ENCODE measurements at regions not wholly inside any gene's neighbourhood (a gene's known extent, or its start where the extent isn't known, plus 50 kb on each side); places are given as distances from the start of the nearest gene placed in this dataset.
A peak's percentile ranks its signal among the peaks of the same experiment; 100 is the strongest.

DNA sequence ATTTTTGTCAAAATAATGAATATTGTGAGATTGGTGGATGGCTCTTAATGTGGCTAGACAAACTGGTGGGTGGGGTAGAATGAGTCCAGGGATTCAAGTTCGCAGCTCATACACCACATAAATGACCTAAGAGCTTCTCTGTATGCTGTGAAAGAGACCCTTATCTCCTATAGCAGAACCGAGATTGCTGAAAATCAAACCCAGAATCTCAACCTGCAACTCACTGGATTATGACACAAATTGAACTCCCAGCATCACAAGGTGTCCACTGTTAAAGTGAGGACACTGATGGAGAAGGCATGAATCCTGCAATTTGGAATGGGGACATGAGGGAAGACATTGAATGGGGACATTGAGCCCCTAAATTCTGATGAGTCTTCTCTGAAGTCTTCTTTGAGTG lies 51.3 kb upstream of the CNKSR3 start:
- no peak for DNase-seq (ENCODE audit: low read depth in 2 of 2)

DNA sequence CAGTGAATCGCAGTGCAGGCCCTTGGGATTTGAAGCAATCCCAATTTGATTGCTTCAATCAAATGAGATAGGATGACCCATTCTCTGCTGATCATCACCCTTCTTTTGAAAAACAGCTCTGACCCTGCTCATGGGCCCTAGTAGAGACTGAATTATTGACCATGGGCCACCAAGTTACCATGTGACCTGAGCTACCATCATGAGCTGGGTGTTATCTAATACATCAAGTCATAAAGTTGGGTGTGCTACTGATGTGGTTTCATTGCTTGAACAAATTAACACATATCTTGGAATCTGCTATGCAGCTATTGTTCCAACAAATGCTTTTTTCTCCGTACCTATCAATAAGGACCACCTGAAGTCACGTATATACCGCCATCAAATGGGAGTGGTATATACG lies 54.8 kb upstream of the CNKSR3 start:
- DNase-seq (ENCODE audit: low read depth in 2 of 2): no peak

DNA sequence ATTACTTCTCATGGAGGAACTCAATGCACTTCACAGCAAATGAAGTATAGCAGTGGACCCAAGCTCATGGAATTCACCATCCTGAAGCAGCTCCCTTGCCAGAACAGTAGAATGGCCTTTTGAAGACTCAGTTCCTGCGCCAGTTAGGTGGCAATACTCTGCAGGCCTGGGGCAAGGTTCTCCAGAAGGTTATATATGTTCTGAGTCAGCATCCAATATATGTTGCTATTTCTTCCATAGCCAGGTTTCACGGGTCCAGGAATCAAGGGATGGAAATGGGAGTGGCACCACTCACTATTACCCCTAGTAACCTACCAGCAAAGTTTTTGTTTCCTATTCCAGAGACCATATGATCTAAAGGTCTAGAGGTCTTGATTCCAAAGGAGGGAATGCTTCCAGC lies 56.4 kb upstream of the CNKSR3 start:
- DNase-seq (ENCODE audit: low read depth in 2 of 2): no peak

DNA sequence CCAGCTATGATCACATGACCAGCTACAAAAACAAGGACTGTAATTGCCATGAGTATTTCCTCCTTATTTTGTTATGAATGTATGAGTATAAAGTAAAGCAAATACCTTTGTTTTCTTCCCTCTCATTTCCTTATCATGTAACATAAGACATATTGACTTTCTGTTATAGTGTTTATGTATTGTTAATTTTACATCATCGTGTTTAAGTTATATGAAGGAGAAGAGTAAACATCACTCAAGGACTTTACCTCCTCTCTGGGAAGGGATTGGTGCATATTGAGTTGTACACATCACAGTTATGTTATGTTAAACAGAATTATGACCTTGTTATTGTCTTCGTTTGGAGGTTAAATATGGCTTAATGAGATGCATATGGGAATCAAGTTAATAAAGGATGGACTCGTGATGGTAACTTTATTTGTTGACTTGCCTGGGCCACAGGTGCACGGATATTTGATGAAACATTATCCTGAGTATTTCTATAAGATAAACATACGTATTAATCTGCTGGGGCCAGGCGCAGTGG lies 57.3 kb upstream of the CNKSR3 start:
- DNase-seq (ENCODE audit: low read depth in 2 of 2): no peak

DNA sequence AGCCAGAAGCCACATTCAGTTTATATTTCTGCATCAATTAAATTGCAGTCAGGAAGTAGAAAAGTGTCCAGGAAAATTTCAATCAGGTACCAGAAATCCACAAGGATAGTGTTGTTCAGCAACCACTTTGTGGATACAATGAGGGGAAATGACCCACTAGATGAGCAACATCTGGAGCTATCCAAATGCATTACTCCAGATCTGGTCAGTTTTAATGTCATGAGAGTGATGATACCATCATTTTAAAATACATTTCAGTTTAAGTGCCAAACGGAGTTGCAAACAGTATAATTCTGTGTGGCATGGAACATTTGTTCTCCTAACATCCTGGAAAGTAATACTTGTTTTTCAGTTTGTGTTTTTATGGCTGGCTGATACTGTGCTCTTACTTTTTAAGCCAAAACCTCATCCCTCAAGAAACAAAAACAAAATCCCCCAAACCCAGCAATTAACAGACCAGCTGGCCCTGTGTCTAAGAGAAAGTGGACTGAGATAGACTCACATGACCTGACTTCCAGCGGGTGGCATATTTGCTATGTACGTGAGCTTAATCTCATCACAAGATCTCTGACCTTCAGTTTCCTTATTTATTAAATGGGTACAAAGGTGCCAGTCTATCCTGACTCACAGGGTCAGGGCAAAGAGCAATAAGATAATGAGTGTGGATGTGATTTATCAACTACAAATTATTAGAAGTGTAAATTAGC lies 58.8 kb upstream of the CNKSR3 start:
- DNase-seq (ENCODE audit: low read depth in 2 of 2): no peak

DNA sequence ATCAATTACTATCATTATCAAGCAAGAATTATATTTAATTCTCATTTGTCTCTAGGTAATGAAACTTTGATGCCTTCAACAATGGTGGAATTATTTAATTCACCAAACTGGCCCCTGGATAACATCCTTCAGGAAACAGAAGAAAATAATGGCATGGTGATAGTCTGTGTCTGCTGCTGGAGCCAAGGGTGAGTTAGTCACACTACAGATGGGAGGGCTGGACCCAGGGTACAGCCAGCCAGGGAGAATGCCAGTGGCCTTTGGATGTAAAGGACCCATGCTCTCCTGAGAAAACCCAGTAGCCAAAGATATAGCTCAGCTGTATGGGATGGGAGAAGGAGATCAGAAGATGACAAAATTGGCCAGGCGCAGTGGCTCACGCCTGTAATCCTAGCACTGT lies 60.0 kb upstream of the CNKSR3 start:
- no peak for DNase-seq (ENCODE audit: low read depth in 2 of 2)

DNA sequence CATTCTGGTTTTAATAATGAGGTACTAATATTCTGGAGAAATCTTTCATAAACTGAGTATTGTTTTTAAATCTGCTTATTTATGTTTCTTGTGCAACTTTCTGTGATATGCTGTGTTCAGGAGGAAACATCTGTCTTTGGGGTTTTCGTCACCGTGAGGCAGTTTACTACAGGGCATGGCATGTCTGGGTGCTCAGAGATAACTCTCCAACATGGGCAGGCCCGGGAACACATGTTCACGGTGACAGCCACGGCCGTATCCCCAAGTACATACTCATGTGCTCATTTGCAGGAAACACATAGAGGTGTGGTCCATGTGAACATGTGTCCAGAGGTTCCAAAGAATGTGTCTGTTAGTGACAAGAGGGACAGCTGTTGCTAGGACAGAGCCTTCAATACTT lies 62.1 kb upstream of the CNKSR3 start:
- no peak for DNase-seq (ENCODE audit: low read depth in 2 of 2)

DNA sequence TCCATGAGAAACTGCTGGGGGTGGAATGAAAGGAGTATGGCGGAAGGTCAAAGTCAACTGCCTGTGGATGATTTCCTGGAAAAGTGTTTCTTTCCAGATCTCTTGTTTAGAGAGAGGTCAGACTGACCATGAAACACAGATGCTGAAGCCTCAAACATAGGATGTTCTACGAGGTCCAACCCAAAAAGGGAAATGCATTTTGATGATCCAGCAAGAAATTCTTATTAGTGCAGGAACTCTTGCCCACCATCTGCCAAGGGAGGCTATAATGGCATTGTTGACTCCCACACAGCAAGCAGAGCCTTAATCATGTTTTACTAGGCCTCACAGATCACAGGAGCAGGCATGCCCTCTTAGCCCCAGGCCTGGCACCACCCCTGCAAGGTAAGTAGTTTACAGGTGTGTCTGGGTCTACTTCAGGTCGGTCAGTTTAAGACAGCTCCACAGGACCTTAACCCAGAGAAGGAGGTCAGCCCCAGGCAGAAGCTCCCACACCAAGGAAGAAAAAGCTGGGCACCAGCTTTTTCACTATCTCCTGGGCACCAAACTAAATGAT lies 67.6 kb upstream of the CNKSR3 start:
- DNase-seq (ENCODE audit: low read depth in 2 of 2): no peak

DNA sequence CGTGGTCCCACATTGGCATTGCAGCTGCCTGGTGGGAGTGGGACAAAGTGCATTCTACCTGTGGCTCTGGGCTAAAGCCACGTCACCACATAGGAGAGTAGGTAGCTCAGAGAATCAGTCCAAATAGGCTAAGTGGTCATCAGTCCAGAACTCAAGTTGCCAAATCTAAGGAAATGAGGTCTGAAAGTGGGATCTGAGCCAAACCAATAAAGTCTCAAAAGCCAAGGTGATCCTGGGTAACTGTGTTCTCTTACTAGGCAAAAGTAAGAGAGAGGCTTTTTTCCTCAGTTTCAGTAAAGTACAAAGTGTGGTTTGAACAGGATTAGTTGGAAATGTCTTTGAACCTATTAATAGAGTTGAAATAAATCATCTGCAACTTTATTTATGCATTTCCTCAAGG lies 68.6 kb upstream of the CNKSR3 start:
- DNase-seq (ENCODE audit: low read depth in 2 of 2): no peak

DNA sequence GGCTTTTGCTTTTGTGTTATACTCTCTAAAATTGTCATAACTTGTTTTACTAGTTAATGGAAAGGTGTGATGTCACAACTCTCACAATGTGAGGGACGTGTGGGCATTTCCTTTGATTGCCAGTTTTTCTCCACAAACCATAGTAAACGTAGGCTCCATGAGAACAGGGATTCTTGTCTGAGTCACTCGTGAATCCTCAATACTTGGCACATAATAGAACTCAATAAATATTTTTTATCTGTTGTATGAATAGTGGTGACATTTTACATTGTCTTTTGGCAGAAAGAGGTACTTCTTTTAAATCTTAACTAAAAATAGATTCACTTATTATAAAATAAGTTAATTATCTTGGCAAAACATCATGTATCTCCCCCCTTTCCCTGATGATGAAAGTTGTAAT lies 69.0 kb upstream of the CNKSR3 start:
- peak; percentile 36 to 41 for DNase-seq (ENCODE audit: low read depth in 2 of 2)

DNA sequence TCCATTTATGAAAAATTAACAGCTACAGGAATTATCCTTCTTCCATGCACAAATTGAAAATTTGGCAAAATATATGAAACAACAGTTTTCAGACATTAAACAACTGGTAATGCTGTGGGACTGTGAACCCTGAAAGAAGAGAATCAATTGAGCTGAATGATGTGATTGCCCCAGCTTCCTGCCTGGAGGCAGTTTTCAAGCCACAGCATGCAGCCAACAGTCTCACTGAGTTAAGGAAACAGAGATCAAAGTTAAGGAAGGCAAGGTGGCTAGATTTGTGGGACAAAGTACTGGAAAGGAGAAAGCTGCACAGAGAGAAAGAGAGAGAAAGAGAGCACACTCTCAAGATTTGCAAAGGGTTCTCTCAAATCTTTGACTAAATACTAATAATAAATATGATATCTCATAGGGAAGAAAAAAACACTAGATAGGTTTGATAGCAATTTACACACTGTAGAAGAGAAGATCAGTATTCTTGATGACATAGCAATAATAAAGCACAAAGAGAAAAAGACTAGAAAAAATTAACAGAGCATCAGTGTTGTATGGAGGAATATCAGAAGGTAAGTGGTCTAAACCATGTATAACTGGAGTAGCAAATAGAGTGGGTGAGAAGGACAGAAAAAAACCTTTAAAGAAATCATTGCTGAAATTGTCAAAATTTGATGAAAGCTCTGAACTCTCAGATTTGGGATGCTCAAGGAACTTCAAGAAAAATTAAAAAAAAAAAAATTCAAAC lies 70.1 kb upstream of the CNKSR3 start:
- DNase-seq (ENCODE audit: low read depth in 2 of 2): no peak

DNA sequence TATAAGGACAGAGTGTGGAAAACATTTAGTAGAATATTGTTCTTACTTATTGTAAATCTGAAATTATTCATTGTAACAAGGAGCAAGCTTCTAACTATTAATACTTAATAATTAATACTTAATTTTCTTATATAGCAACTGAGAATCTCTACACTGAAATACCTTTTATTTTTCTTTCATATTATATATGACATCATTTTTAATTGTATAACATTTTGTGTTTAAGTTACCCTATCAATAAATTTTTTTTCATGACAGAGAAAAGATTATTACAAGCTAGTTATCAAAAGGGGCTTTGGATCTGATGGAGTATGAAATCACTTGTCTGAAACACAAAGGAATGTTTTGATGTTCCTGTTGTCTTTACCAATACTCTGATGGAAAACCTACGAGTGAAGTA lies 72.2 kb upstream of the CNKSR3 start:
- no peak for DNase-seq (ENCODE audit: low read depth in 2 of 2)

DNA sequence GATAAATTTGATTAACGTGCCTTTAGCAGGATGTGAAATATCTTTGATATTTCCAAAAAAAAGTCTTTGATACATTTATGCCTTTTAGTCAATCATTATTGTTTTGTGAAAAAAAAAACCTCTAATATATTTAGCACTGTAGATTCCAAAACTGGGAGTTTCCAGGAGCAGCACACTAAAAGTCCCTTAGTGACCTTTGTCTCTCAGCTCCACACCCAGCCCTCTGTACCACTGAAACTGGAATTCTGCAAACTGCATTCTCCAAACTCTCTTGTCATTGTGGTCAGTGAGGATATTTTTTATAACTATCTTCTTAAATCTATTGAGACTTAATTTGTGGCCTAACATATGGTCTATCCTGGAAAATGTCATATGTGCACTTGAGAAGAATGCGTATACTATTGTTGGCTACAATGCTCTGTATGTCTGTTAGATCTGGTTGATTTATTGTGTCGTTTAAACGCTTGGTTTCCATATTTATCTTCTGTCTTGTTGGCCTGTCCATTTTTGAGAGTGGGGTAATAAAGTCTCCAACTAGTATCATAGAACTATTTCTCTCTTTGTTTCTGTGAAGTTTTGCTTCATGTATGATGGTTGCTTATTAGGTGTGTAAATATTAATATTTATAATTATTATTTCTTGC lies 73.2 kb upstream of the CNKSR3 start:
- no peak for DNase-seq (ENCODE audit: low read depth in 2 of 2)

DNA sequence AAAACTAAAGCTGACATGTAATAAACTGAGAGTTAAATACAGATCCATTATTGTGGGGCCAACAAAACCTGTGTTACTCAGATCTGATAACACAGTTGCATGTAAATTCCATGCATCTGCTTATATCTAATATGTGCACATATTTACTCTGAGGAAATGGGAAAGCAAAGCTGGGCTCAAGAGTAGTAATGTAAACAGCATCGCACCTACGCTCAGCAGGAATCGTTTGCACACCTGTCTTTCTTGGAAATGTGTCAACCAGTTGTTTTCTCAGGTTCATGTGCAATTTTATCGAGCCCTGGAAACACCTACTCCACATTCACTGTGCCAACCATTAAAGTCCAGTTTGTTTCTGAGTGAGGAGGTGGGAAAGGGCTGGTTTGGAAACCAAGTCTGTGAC lies 80.3 kb upstream of the CNKSR3 start:
- no peak for DNase-seq (ENCODE audit: low read depth in 2 of 2)

DNA sequence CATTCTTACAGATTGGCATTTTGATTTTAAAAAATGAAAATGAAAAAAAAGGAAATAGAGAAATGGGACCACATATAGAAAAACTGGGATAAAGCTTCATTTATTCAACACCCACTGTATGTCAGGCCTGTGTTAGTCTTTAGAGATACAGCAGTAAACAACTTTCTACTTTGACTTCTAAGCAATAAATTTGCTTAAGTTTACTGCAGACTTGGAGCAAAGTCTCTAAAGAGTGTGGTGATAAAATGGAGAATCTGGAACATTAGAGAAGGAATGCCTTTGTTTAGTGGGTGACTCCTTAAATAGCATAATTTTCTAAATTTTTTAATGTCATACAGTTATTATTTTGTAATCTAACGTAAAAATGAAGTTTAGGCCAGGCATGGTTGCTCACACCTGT lies 80.7 kb upstream of the CNKSR3 start:
- no peak for DNase-seq (ENCODE audit: low read depth in 2 of 2)

DNA sequence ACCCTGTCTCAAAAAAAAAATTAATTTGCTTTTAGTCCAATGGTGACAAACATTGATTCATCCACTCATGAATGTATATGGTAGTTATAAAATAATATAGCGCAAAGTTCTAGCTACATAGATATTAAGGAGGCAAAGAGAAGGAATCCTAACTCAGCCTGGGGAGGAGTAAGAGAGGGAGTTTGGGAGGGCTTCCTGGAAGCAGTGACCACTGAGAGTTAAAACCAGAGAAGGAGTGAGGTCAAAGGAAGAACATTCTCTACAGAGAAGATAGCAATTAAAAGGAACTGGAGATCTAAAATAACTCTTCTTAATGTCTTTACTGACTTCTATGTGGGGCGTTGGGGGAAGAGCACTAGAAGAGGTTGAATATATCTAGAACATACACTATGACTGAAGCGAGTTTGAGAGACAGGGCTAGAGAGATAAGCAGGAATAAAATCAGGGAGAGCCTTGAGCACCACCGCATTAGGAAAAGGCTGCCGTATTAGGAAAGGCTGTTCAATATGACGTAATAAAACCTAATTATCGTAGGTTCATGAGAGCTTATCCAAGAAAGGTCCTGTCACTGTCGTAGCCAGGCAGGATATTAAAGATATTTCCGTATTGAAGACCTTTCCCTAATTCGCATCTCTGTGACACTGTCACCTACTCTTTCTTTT lies 81.8 kb upstream of the CNKSR3 start:
- no peak for DNase-seq (ENCODE audit: low read depth in 2 of 2)

DNA sequence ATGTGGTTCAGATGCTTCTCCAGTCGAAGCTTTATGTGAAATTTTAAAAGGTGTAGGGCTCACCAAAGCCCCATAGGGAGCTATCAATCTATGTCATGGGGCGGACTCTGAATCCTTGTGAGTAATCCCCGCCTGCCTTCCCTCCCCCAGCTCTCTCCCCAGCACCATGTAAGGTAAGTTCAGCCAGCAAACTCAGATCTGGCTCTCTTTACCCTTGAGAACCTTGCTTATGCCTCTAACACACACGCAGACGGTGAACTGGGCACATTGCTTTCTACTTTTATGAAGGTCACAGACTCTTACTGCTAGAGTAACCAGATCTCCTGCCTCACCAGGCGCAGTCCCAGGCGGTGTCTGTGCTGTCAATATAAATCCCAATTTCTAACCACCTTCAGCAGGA lies 82.6 kb upstream of the CNKSR3 start:
- no peak for DNase-seq (ENCODE audit: low read depth in 2 of 2)

DNA sequence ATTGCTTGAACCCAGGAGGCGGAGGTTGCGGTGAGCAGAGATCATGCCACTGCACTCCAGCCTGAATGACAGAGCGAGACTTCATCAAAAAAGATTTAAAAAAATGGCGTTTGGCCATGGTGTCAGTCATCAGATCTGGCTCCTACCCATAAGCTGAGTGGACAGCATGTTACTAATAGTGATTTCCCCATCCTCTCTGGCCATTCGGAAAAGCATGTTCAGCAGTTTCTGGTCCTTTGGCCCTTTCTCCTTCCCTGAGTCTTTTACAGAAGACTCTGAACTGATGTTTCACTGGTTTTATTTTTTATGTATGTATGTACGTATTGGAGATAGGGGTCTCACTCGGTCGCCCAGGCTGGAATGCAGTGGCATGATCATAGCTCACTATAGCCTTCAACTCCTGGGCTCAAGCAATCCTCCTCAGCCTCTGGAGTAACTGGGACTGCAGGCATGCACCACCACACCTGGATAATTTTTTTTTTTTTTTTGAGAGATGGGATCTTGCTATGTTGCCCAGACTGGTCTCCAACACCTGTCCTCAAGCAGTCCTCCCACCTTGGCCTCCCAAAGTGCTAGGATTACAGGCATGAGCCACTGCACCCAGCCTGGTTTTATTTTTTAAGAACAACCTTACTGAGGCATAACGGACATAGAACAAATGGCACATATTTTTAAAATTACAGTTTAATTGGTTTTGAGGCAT lies 84.2 kb upstream of the CNKSR3 start:
- DNase-seq (ENCODE audit: low read depth in 2 of 2): no peak

DNA sequence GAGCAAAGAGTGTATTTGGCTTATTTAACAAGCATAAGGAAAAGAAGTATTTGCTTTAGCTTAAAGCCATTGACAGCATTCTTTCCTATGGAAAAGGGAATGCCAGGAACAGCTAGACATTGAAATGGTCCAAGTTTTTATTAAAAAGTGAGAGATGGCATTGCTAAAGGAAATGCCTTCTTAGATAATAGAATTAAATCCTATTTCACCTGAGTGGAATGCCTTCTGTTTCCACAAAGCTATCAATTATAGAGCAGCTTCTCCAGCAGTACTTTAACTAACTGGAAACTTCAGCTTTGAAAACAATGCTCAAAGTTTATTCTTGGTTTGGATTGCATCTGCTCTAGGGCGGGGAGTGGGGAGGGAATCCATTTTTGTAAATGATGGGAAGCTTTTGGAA lies 85.1 kb upstream of the CNKSR3 start:
- DNase-seq (ENCODE audit: low read depth in 2 of 2): no peak

DNA sequence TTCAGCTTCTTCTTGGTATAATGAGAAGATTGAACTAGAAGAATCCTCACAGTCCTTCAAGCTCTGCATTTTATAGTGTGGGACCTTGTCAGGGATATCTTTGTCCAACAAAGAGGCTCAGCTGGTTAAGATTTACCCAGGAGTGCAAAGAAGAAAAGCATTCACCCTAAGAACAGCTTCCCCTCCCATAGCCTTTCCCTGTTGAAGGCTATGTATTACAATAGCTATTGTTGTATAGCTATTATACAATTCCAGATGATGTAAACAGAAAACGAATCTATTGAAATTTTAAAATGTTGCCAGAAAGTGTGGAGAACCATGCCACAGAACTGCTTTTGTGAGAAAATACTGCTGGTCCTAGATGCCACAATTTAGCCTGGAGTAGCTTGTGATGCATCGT lies 85.5 kb upstream of the CNKSR3 start:
- DNase-seq (ENCODE audit: low read depth in 2 of 2): no peak

DNA sequence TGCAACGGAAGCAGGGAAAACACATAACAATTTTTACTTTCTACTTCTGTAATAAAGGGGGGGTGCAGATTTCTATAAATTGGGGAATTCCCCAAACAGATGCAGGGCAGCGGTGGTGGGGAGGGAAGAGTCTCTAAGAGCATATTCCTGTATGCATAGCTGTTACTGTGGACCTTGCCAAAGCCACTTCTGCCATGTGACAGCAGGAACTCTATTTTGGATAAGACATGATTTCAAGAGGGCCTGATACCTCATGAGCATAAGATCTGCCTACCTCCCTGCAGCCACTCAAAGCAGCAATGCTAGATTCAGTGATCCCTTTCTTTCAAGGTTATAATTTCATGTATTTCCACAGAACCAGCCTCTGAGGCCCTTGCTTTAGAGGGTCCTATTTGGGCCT lies 86.2 kb upstream of the CNKSR3 start:
- DNase-seq (ENCODE audit: low read depth in 2 of 2): no peak

DNA sequence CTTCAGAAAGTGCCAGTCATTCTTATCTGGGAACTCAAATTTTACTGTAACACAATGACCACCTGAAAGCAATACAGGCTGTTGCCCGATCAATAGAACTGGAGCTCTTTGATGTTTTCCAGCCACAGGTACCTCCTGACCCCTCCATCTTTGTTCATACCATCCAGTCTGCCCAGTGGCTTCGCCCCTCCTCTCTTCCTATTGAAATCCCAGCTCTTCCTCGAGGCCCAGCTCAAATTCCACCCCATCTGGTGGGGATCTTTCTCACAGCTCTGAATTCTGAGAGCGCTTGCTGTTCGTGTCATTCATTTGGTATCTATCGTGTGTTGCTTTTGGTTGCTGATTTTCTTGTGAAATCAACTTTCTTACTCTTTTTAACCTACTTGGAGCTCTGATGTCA lies 87.9 kb upstream of the CNKSR3 start:
- no peak for DNase-seq (ENCODE audit: low read depth in 2 of 2)

Measured in fibroblast of skin of left quadriceps (primary cell).